ENCODE measurements at regions not wholly inside any gene's neighbourhood (a gene's known extent, or its start where the extent isn't known, plus 50 kb on each side); places are given as distances from the start of the nearest gene placed in this dataset.

DNA sequence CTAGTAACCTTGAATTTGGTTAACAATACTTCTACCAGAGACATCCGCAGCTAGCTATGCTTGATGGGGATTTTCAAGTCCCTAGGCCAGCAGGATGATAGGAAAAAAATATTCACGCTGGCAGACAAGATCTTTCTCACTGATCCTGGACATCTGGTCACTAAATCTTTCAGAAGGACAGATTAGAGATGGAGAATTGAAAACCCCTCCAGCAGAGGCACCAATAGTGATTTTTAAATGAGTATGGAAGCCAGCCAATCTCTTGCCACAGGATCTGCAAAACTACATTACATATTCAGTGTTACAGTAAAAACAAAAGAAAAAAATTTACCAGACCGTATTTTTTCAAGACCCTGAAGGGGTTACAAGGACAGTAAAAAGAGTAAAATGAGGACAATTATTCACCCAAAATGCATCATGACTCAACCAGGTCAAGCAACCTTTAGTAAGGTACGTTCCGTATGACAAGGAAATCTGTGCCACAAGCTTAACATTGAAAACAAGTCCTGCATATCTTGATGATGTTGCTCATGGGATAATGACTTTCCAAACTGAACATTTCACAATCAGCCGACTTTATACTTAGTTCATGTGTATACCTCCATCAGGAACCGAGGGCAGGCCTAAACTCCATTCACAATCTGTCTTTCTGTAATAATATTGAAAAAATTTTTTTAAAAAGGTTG lies 239.5 kb downstream of the GXYLT1 start:
- intact Hi-C loops (cut with DNase I): no loop called here
- no peaks in the 10 kb centered on the region for H3K9me3 ChIP-seq
- H3K4me1 ChIP-seq (replicated peaks): no peaks in the 10 kb centered on the region
- H3K27ac ChIP-seq: no peak overlapping the region
- no peaks in the 10 kb centered on the region for H3K36me3 ChIP-seq
- no peak overlapping the region for H3K4me3 ChIP-seq
- WGBS: 86% methylated on average over 7 of the region's 7 CpGs
- H3K27me3 ChIP-seq (replicated peaks; ENCODE audit: insufficient read depth): no peaks in the 10 kb centered on the region
- DNase-seq (ENCODE audit: low spot score): no peak
- TF ChIP-seq POLR2AphosphoS5 (IDR thresholded peaks at IDR 0.05): no peak
- TF ChIP-seq, protein P1, sequence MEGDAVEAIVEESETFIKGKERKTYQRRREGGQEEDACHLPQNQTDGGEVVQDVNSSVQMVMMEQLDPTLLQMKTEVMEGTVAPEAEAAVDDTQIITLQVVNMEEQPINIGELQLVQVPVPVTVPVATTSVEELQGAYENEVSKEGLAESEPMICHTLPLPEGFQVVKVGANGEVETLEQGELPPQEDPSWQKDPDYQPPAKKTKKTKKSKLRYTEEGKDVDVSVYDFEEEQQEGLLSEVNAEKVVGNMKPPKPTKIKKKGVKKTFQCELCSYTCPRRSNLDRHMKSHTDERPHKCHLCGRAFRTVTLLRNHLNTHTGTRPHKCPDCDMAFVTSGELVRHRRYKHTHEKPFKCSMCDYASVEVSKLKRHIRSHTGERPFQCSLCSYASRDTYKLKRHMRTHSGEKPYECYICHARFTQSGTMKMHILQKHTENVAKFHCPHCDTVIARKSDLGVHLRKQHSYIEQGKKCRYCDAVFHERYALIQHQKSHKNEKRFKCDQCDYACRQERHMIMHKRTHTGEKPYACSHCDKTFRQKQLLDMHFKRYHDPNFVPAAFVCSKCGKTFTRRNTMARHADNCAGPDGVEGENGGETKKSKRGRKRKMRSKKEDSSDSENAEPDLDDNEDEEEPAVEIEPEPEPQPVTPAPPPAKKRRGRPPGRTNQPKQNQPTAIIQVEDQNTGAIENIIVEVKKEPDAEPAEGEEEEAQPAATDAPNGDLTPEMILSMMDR (IDR thresholded peaks at IDR 0.05): no peak
- TF ChIP-seq POLR2A (IDR thresholded peaks at IDR 0.05): no peak

DNA sequence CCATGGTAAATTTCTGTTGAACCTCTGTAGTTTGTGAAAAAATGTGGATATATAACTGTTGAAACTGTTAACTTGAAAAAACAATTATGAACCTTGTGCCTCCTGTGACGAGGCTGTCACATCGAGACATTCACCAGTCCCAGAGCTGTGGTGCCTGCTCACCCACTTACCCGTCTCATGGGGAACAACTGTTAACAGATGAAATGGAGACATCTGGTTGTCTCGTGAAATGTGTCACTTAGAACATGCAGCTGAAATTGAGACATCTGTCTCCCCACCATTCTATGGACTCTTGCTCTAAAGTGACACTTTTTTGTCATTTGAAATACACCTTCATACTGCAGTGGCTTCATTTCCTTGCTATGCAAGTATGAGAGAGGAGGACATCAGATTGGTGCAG lies 240.6 kb downstream of the GXYLT1 start:
- 76% methylated on average over 4 of the region's 4 CpGs for WGBS
- TF ChIP-seq POLR2AphosphoS5 (IDR thresholded peaks at IDR 0.05): no peak
- TF ChIP-seq, protein P1 (IDR thresholded peaks at IDR 0.05): no peak
- TF ChIP-seq POLR2A (IDR thresholded peaks at IDR 0.05): no peak
- no peaks in the 10 kb centered on the region for H3K36me3 ChIP-seq

DNA sequence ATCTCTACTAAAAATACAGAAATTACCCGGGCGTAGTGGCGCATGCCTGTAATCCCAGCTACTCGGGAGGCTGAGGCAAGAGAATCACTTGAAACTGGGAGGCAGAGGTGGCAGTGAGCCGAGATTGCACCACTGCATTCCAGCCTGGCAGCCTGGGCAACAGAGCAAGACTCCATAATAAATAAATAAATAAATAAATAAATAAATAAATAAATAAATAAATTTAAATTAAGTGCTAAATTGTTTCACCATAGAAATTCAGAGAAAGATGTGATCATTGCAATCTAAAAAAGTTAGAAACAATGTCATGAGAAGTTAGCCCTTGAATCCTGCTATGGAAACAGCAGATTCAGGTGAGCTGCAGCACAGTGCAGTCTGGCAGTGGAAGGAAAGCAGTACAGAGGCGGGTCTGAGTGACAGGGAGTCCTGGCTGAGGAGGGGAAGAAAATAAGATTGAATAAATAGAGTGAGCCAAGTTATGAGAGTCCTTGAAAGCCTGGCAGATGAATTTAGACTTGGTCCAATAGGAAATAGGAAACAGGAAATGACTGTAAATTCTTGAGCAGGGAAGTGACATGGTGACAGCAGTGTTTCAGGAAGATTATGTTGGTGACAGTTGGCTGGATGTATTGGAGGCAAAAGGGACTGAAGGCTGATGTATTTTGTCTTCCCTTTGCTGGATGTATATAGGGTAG lies 241.5 kb downstream of the GXYLT1 start:
- TF ChIP-seq POLR2A (IDR thresholded peaks at IDR 0.05) (no peak), POLR2AphosphoS5 (IDR thresholded peaks at IDR 0.05) (no peak)
- TF ChIP-seq, protein P1 (IDR thresholded peaks at IDR 0.05): no peak

More for the DNA sequence above, 240.6 kb downstream of the GXYLT1 start:
- Histone ChIP-seq H3K27me3 (replicated peaks; ENCODE audit: insufficient read depth) (no peaks in the 10 kb centered on the region), H3K9me3 (no peaks in the 10 kb centered on the region), H3K4me1 (replicated peaks) (no peaks in the 10 kb centered on the region), H3K27ac (no peak overlapping the region), H3K4me3 (no peak overlapping the region)
- no peak for DNase-seq (ENCODE audit: low spot score)
- intact Hi-C loops (cut with DNase I): no loop called here

DNA sequence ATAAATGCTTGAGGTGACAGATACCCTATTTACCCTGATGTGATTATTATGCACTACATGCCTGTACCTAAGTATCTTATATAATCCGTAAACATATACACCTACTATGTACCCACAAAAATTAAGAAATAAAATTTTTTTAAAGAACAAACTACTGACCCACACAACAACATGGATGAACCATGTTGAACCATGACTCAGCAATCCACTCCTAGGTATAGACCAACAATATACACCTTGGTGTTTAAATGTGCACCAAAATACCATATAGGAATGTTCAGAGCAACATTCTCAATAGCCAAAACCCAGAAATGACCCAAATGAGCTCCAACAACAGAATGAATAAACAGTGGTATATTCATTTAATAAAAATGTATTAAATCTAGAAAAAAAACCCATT lies 245.1 kb downstream of the GXYLT1 start:
- WGBS: 100% methylated on average over 1 of the region's 1 CpG
- intact Hi-C loops (cut with DNase I): no loop called here
- TF ChIP-seq, protein P1 (IDR thresholded peaks at IDR 0.05): no peak
- TF ChIP-seq POLR2AphosphoS5 (IDR thresholded peaks at IDR 0.05) (no peak), POLR2A (IDR thresholded peaks at IDR 0.05) (no peak)

More for the DNA sequence above, 241.5 kb downstream of the GXYLT1 start:
- Histone ChIP-seq H3K4me3 (no peak overlapping the region), H3K36me3 (no peaks in the 10 kb centered on the region), H3K4me1 (replicated peaks) (no peaks in the 10 kb centered on the region), H3K27ac (no peak overlapping the region), H3K27me3 (replicated peaks; ENCODE audit: insufficient read depth) (no peaks in the 10 kb centered on the region), H3K9me3 (no peaks in the 10 kb centered on the region)
- 92% methylated on average over 6 of the region's 6 CpGs for WGBS
- intact Hi-C loops (cut with DNase I): no loop called here
- DNase-seq (ENCODE audit: low spot score): no peak

DNA sequence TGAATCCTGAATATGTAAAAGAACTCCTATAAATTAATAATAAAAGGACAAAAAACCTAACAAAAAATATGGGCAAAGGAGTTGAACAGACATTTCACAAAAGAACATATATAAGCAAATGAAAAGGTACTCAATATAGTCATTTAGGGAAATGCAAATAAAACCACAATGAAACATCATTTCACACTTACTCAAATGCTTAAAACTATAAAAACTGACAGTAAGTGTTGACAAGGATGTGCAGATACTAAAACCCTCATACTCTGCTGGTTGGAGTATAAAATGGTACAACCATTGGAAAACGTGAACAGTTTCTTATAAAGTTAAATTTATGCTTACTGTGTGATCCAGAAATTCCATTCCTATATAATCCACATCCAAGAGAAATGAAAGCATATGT lies 247.1 kb downstream of the GXYLT1 start:
- TF ChIP-seq, protein P1 (IDR thresholded peaks at IDR 0.05): no peak
- TF ChIP-seq POLR2AphosphoS5 (IDR thresholded peaks at IDR 0.05) (no peak), POLR2A (IDR thresholded peaks at IDR 0.05) (no peak)
- Histone ChIP-seq H3K4me3 (no peak overlapping the region), H3K27me3 (replicated peaks; ENCODE audit: insufficient read depth) (no peaks in the 10 kb centered on the region), H3K27ac (no peak overlapping the region), H3K9me3 (no peaks in the 10 kb centered on the region), H3K36me3 (no peaks in the 10 kb centered on the region), H3K4me1 (replicated peaks) (no peaks in the 10 kb centered on the region)
- intact Hi-C loops (cut with DNase I): no loop called here
- WGBS: 75% methylated on average over 1 of the region's 1 CpG
- no peak for DNase-seq (ENCODE audit: low spot score)

More for the DNA sequence above, 245.1 kb downstream of the GXYLT1 start:
- Histone ChIP-seq H3K4me3 (no peak overlapping the region), H3K4me1 (replicated peaks) (no peaks in the 10 kb centered on the region), H3K27me3 (replicated peaks; ENCODE audit: insufficient read depth) (no peaks in the 10 kb centered on the region), H3K36me3 (no peaks in the 10 kb centered on the region), H3K27ac (no peak overlapping the region), H3K9me3 (no peaks in the 10 kb centered on the region)
- DNase-seq (ENCODE audit: low spot score): no peak
